HG03575 (cell line): ENCODE measurements at regions not wholly inside any gene's neighbourhood (a gene's known extent, or its start where the extent isn't known, plus 50 kb on each side); places are given as distances from the start of the nearest gene placed in this dataset.

ENCODE experiments used
- ATAC-seq: cut with Tn5 transposase; IDR thresholded peaks from one replicate; pipeline ENCODE4 v1.9.1; 2021; ENCODE audit not compliant: unreplicated experiment, insufficient number of reproducible peaks, low FRiP score; ENCODE audit errors: extremely low read depth

DNA sequence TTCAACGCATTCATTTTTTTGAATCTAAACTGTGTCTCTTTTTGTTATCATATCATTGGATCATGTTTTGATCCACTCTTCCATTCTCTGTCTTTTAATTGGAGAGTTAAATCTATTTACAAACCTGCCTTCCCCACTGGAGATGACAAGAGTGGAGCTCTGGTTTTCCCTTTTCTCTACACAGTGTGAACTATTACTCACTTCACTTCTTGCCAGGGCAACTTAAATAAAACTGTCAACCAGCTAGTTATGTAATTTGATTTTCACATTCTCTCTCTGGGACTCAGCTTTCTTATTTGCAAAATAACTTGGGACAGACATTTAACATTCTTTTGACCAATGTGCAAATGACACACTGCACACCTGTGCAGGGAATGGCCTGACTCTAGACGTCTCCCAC, 230.8 kb upstream of the CST7 start:
- no peak for ATAC-seq

DNA sequence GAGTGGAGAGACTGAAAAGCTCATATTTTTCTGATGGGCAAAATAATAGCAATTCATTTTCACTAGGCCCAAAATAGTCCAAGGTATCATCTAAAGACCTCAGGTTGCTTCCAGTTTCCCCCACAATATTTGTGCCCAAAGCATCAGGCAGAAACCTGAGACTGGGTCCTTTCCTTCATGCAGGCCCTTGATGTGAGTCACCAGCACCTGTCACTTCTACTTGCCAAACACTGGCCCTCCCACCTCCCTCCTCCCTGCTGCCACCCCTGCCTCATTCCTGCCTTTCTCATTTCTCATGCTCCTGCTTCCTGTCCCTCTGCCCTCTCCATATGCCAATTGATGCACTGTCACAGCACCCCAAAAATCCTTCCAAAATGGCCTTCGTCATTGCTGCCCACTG, 230.4 kb upstream of the CST7 start:
- ATAC-seq = no peak

- no peak for ATAC-seq
These were observed 228.1 kb upstream of the CST7 start for GRCh38 chr20:24720957-24721356.

- no peak for ATAC-seq
These were observed 227.0 kb upstream of the CST7 start for GRCh38 chr20:24721891-24722568.

GRCh38 chr20:24722586-24722985, 226.5 kb upstream of the CST7 start:
- no peak for ATAC-seq

DNA sequence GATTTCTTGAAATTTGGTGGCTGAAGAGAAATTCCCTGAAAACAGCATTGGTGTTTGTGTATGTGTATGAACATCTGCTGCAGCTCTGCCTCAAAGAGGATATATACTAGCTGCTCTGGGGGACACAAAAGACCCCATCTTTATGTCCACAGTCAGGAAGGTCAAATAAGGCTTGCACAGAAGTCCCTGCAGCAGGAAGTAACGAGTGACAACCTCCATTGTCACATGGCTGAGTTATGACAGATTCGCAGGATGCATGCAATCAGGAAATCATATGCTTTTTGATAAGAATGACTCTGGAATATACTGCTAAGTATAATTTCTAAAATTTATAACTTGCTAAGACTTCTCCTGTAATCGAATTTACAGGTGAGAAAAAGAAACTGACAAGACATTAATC, 225.9 kb upstream of the CST7 start:
- no peak for ATAC-seq

- ATAC-seq = no peak
These were observed 225.3 kb upstream of the CST7 start for GRCh38 chr20:24723647-24724352.

DNA sequence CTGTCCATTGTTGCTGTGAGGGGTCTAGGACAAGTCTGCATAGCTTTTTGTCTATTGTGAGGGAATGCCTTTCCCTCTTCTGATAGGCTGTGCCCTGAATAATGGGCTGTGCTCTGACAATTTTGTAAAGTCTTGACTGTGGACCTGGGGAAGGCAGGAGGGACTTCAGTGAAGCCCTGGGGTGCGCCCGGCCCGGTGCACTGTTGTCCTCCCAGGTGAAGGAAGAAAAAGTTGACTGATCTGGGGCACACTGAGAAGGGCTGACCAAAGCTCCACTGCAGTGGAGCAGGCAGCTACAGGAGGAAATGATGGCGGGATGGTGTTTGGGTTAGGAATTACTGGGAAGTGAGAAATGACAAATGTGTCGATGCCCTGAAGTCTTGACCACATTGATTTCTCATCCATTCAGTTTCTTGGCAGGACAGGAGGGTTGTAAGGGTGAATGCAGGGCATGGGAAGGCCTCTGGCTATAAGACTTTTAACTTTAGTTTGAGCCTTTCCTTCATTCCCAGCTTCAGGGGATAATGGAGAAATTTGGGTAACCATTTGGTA, 224.0 kb upstream of the CST7 start:
- ATAC-seq = no peak

- no peak for ATAC-seq
These were observed 221.3 kb upstream of the CST7 start for GRCh38 chr20:24727795-24728194.

DNA sequence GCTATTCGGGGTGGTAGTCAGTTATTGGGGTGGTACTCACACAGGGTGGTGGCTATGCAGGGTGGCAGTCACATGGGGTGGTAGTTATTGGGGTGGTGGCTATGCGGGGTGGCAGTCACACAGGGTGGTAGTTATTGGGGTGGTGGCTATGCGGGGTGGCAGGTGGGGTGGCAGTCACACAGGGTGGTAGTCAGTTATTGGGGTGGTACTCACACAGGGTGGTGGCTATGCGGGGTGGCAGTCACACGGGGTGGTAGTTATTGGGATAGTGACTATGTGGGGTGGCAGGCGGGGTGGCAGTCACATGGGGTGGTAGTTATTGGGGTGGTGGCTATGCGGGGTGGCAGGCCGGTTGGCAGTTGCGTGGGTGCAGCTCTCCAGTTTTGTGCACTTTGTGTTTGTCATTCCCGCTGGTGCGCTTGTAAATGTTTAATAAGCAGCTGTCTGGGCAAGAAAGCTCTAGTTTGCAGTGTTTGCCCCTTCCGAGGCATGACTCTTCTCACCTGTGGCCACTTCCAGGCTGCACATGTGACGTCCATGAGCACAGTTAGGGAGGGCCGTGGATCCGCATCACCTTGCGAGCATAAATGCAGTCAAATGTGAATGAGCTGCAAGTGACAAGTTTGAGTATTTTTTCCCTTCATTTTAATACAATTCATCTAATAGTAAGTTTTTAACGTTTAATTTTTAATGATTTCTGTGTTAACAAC, 219.0 kb upstream of the CST7 start:
- no peak for ATAC-seq

DNA sequence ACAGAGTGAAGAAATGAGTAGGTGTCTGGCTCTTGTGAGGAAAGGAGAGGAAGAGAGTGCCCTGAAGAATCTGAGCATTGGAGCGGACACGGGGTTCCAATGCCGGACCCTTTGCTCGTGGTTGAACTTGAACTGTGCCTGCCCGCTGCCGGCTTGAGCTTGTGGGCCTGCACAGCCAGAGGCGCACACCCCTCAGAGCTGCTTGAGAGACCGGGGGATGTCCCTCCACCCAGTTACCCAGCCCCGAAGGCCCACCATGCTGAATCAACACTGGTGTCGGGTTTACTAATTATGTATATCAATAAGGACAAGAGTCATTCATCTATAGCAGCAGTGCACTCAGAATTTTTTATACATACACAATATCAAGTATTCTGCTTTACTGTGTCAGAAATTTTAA, 218.3 kb upstream of the CST7 start:
- ATAC-seq = no peak

- ATAC-seq = no peak
These were observed 217.8 kb upstream of the CST7 start for GRCh38 chr20:24731312-24731711.

DNA sequence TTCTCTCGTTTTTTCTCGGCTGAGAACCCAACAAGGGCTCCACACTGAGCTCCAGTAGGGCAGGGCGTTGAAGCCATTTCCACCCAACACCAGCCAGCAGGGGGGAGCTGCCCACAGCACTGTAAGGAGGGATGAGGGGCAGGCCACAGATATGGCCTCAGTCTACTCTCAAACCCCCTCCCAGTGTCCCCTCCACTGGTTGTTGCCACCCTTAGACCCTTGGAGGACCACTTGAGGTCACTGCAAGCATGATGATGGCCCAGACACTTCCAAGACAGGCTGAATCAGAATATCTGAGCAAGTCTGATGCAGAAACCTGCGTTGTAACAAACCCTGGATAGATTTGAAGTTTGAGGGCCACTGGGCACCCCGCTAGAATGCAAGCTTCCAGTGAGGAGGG, 217.0 kb upstream of the CST7 start:
- ATAC-seq = no peak

DNA sequence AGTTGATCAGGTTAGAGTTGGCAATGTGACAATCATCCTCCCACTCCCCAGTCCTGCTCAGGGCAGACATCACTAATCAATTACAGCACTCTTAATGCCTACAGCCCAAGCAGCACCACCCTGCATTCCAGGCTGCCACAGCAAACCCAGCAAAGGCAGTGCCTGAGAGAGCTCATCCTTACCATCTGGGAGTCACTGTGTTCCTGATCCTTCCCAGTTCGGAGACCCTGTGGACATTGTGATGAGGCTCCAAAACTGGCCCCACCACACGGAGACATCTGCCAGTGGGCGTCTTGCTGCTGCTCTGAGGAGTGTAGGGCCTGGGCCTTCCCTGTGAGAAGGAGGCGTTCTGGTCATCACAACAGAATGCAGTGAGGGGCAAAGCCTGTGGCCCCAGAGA, 216.5 kb upstream of the CST7 start:
- ATAC-seq = no peak

DNA sequence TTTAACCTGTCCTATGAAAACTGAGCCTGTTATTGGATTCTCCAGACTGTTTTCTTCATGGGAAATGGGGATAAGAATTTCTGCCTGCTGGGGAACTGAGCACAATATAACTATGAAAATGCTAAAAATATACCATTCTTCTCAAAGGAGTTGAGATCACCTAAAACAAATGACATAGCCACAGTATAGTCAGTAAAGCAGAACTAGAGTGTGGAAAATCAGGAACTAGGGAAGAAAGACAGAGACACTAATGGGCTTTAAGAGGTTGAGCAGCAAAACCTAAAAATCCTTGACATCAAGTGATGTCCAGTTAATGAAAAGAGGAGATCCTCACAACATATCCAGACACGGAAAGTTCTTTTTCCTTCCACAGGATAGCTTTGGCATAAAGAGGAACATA, 215.7 kb upstream of the CST7 start:
- ATAC-seq = no peak

DNA sequence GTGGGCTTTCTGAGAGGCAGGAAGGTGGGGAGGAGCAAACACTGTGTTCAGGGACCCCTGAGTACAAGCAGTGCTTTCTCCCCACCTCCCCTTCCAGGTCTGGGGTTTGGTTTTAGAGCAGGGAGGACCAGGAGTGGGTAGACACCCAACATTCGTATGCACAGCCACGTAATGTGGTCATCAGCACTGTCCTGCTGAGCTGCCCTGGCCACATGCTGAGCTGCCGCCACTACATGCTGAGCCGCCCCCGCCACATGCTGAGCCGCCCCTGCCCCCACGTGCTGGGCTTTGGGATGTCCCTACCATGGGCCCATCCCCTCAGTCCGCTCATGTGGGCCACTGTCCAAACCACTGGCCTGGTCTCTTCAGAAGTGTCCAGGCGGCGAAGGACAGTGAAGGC, 214.9 kb upstream of the CST7 start:
- no peak for ATAC-seq

GRCh38 chr20:24735263-24735662, 213.8 kb upstream of the CST7 start:
- ATAC-seq = no peak

DNA sequence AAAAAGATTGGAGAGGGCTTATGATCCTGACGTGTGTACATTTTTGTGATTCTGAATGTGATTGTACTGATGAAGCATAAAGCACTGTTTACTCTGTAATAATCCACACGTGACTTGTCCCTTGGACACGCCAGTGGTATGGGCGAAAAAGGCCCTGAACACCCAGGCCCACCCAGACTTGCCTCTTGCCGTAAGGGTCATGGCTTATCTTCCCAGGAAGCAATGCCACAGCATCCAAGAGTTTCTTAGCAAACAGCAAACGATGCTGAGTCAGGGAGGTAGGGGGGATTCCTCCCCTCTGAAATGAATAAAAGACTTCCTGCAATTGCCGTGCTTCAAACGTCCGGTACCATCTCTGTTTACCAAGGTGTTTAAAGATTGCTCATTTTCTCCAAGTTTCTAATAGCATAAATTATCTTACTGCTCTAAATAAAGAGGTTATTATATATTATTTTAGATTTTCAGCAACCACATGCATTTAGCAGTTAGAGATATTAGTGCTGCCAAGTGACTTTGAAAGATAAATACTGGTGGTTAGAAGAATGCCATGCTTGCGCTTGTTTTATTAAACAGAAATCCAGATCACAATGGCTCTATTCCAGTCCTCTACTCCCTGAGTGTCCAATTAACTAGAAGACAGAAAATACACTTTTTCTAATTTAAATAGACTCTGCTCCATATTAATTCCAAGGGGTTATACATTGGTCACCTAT, 212.8 kb upstream of the CST7 start:
- no peak for ATAC-seq

DNA sequence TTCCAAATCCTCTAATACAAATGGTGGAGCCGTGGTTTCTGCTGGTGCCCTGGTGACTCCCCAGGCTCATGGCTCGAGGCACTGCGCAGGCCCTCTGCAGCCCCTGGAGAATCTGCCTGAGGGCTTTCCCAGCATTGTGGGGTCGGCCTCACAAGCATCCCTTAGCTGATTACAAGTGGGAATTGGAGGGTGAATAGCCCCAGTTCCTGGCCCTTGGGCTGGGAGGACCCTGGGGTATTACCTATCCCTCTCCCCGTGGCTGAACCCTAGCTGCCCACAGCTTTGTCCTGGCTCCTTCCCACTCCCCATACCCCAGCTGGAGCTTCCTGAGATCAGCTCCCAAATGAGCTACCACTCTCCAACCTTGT, 212.2 kb upstream of the CST7 start:
- no peak for ATAC-seq
